IMR-90 (cell line): ENCODE measurements at regions not wholly inside any gene's neighbourhood (a gene's known extent, or its start where the extent isn't known, plus 50 kb on each side); places are given as distances from the start of the nearest gene placed in this dataset.

ENCODE experiments used
- ATAC-seq: fragments of 200-7000 bp; cut with Tn5 transposase; 2 replicates; pipeline ENCODE4 v1.9.1; 2020; ENCODE audit warnings: low read depth, mild to moderate bottlenecking, moderate library complexity
- BruUV-seq: library from RNA; stranded (reverse); fragments of 400-500 nt; replicated peaks from 2 replicates; lab custom pipeline; 2021; lab: Mats Ljungman, UMichigan
- CTCF ChIA-PET: fragments of 300-600 bp; formaldehyde crosslinking; extraction: SDS; loops from one replicate; lab custom pipeline; 2021; ENCODE audit warnings: antibody characterized with exemption; lab: Yijun Ruan, JAX
- POLR2A ChIA-PET: fragments of 300-600 bp; sonication (Branson Sonifier 250); formaldehyde crosslinking; loops from one replicate; lab custom pipeline; 2022; ENCODE audit warnings: antibody characterized with exemption; ENCODE audit not compliant: unreplicated experiment; lab: Charles Lee
- DNase-seq: peaks from one replicate; pipeline ENCODE4 v3.0.0; 2013
- H2AFZ ChIP-seq: replicated peaks from 2 replicates; pipeline ENCODE3; 2013; ENCODE audit warnings: low read length, mild to moderate bottlenecking; ENCODE audit not compliant: poor library complexity
- H2AK5ac ChIP-seq: 2 replicates; pipeline ENCODE4 v1.6.1; 2013; ENCODE audit warnings: low read depth, low read length, inconsistent platforms
- H2AK9ac ChIP-seq: replicated peaks from 2 replicates; pipeline ENCODE3; 2013; ENCODE audit warnings: mild to moderate bottlenecking, low read depth, low read length, moderate library complexity; ENCODE audit not compliant: poor library complexity
- H2BK120ac ChIP-seq: 2 replicates; pipeline ENCODE4 v1.6.1; 2013; ENCODE audit warnings: low read depth, low read length, inconsistent platforms
- H2BK15ac ChIP-seq: 3 replicates; pipeline ENCODE4 v1.6.1; 2013; ENCODE audit warnings: low read depth, low read length, inconsistent platforms
- H2BK20ac ChIP-seq: 2 replicates; pipeline ENCODE4 v1.6.1; 2013; ENCODE audit warnings: low read depth, mild to moderate bottlenecking, inconsistent platforms, low read length, moderate library complexity
- H2BK5ac ChIP-seq: 2 replicates; pipeline ENCODE4 v1.6.1; 2013; ENCODE audit warnings: mild to moderate bottlenecking, low read depth, low read length, inconsistent platforms; ENCODE audit not compliant: poor library complexity, severe bottlenecking
- H3K14ac ChIP-seq: replicated peaks from 2 replicates; pipeline ENCODE4 v1.6.1; 2013; ENCODE audit warnings: low read depth, low read length, inconsistent platforms
- H3K18ac ChIP-seq: 2 replicates; pipeline ENCODE4 v1.6.1; 2013; ENCODE audit warnings: low read depth, low read length, control low read depth
- H3K23ac ChIP-seq: 2 replicates; pipeline ENCODE4 v1.6.1; 2013; ENCODE audit warnings: low read depth, low read length, inconsistent platforms
- H3K27ac ChIP-seq: 2 replicates; pipeline ENCODE4 v1.5.1; 2013; ENCODE audit warnings: mild to moderate bottlenecking, control low read depth, low read length; ENCODE audit not compliant: insufficient read depth
- H3K27me3 ChIP-seq: 2 replicates; pipeline ENCODE4 v1.6.1; 2013; ENCODE audit warnings: low read length; ENCODE audit not compliant: control insufficient read depth, insufficient read depth
- H3K36me3 ChIP-seq: 2 replicates; pipeline ENCODE4 v1.6.1; 2013; ENCODE audit warnings: low read length, mixed read lengths; ENCODE audit not compliant: control insufficient read depth, insufficient read depth
- H3K4ac ChIP-seq: 2 replicates; pipeline ENCODE4 v1.6.1; 2013; ENCODE audit warnings: low read depth, low read length, inconsistent platforms
- H3K4me1 ChIP-seq: 2 replicates; pipeline ENCODE4 v1.6.1; 2013; ENCODE audit warnings: low read length, mixed read lengths; ENCODE audit not compliant: control insufficient read depth, insufficient read depth
- H3K4me2 ChIP-seq: 2 replicates; pipeline ENCODE4 v1.6.1; 2013; ENCODE audit warnings: low read depth, mild to moderate bottlenecking, control low read depth, low read length, moderate library complexity
- H3K4me3 ChIP-seq: 2 replicates; pipeline ENCODE4 v1.5.1; 2013; ENCODE audit warnings: low read depth, mild to moderate bottlenecking, control low read depth, low read length, moderate library complexity; ENCODE audit not compliant: insufficient read depth
- H3K56ac ChIP-seq: 2 replicates; pipeline ENCODE4 v1.6.1; 2013; ENCODE audit warnings: low read length, inconsistent platforms; ENCODE audit not compliant: insufficient read depth; ENCODE audit errors: extremely low read depth
- H3K79me1 ChIP-seq, 2 experiments: 2 replicates each; pipeline ENCODE4 v1.6.1; 2013; ENCODE audit warnings: low read length in 2 of 2, inconsistent platforms in 1 of 2, low read depth in 1 of 2
- H3K9ac ChIP-seq: 2 replicates; pipeline ENCODE4 v1.6.1; 2013; ENCODE audit warnings: low read depth, low read length, control low read depth
- H3K9me1 ChIP-seq: 2 replicates; pipeline ENCODE4 v1.6.1; 2013; ENCODE audit warnings: low read length, inconsistent platforms; ENCODE audit not compliant: insufficient read depth
- H3K9me3 ChIP-seq: 2 replicates; pipeline ENCODE4 v1.6.1; 2013; ENCODE audit warnings: low read length; ENCODE audit not compliant: control insufficient read depth, insufficient read depth
- H4K20me1 ChIP-seq: 2 replicates; pipeline ENCODE4 v1.6.1; 2013; ENCODE audit warnings: low read length, inconsistent platforms; ENCODE audit not compliant: insufficient read depth
- H4K5ac ChIP-seq: 2 replicates; pipeline ENCODE4 v1.6.1; 2013; ENCODE audit warnings: mild to moderate bottlenecking, low read depth, low read length, control low read depth
- H4K8ac ChIP-seq, 2 experiments: 2 replicates each; pipeline ENCODE4 v1.6.1; 2013; ENCODE audit warnings: low read depth in 2 of 2, low read length in 2 of 2, control low read depth in 1 of 2, inconsistent platforms in 1 of 2
- H4K91ac ChIP-seq: 2 replicates; pipeline ENCODE4 v1.6.1; 2013; ENCODE audit warnings: low read depth, low read length, inconsistent platforms; ENCODE audit not compliant: insufficient read depth
- BHLHE40 ChIP-seq: fragments of 150-350 bp; IDR thresholded peaks from 2 replicates; pipeline ENCODE4 v1.6.1; 2016; ENCODE audit warnings: mild to moderate bottlenecking, low read depth, low read length
- CEBPB ChIP-seq: IDR thresholded peaks from 2 replicates; pipeline ENCODE4 v1.6.1; 2012; ENCODE audit warnings: low read depth, low read length, improper control_type of control experiment
- CHD1 ChIP-seq: IDR thresholded peaks from 2 replicates; pipeline ENCODE4 v1.6.1; 2012; ENCODE audit warnings: low read depth, low read length, improper control_type of control experiment
- CTCF ChIP-seq: conservative IDR thresholded peaks from 2 replicates; pipeline ENCODE4 v1.5.1; 2012; ENCODE audit warnings: mild to moderate bottlenecking, low read depth, low read length, improper control_type of control experiment
- ELK1 ChIP-seq: fragments of 150-350 bp; IDR thresholded peaks from 2 replicates; pipeline ENCODE4 v1.6.1; 2016; ENCODE audit warnings: low read depth, mild to moderate bottlenecking, low read length, moderate library complexity, borderline replicate concordance
- FOS ChIP-seq: fragments of 150-350 bp; IDR thresholded peaks from 2 replicates; pipeline ENCODE4 v1.6.1; 2016; ENCODE audit warnings: low read depth, low read length
- MAFK ChIP-seq: IDR thresholded peaks from 2 replicates; pipeline ENCODE4 v1.6.1; 2012; ENCODE audit warnings: low read depth, low read length, improper control_type of control experiment
- MXI1 ChIP-seq: IDR thresholded peaks from 2 replicates; pipeline ENCODE4 v1.6.1; 2012; ENCODE audit warnings: low read depth, mild to moderate bottlenecking, low read length, moderate library complexity, borderline replicate concordance
- NFE2L2 ChIP-seq: fragments of 150-350 bp; IDR thresholded peaks from 2 replicates; pipeline ENCODE4 v1.6.1; 2016; ENCODE audit warnings: low read depth, mild to moderate bottlenecking, low read length
- POLR2A ChIP-seq: IDR thresholded peaks from 2 replicates; pipeline ENCODE4 v1.6.1; 2012; ENCODE audit warnings: mild to moderate bottlenecking, low read depth, low read length
- RAD21 ChIP-seq: IDR thresholded peaks from 2 replicates; pipeline ENCODE4 v1.6.1; 2012; ENCODE audit warnings: low read length, improper control_type of control experiment
- RCOR1 ChIP-seq: IDR thresholded peaks from 2 replicates; pipeline ENCODE4 v1.6.1; 2012; ENCODE audit warnings: mild to moderate bottlenecking, low read length, improper control_type of control experiment; ENCODE audit not compliant: insufficient replicate concordance
- RFX5 ChIP-seq: IDR thresholded peaks from 2 replicates; pipeline ENCODE4 v1.8.0; 2012; ENCODE audit warnings: low read depth, mild to moderate bottlenecking, low read length, moderate library complexity
- SMC3 ChIP-seq: fragments of 150-350 bp; IDR thresholded peaks from 2 replicates; pipeline ENCODE4 v1.6.1; 2016; ENCODE audit warnings: low read depth, mild to moderate bottlenecking, antibody characterized with exemption, low read length, moderate library complexity
- USF2 ChIP-seq: fragments of 150-350 bp; IDR thresholded peaks from 2 replicates; pipeline ENCODE4 v1.6.1; 2017; ENCODE audit warnings: mild to moderate bottlenecking, antibody characterized with exemption, low read length, low read depth
- WGBS, 2 experiments: methylation state at CpG; one replicate each; pipeline versions ENCODE4 v1.1.5 to v1.1.7; 2013; ENCODE audit warnings: missing lambda C conversion rate in 2 of 2; ENCODE audit not compliant: insufficient read length in 1 of 2; ENCODE audit errors: extremely low coverage in 2 of 2; 5-methylcytosine and 5-hydroxymethylcytosine counted together
- dilution Hi-C: fragments of 300-500 bp; cut with HindIII; formaldehyde crosslinking; loops from one replicate; pipeline ENCODE4 v1.14.3; 2018; ENCODE audit warnings: low sequenced_read_pairs; ENCODE audit not compliant: unreplicated experiment
- in situ Hi-C: fragments of 300-500 bp; cut with MboI; formaldehyde crosslinking; loops from 3 replicates; pipeline ENCODE4 v1.14.3; 2019; ENCODE audit warnings: low sequenced_read_pairs, inconsistent platforms, mixed read lengths
- intact Hi-C: fragments of 100-400 bp; cut with micrococcal nuclease; formaldehyde crosslinking; loops from 2 replicates; pipeline ENCODE4 v1.10.0; 2022

DNA sequence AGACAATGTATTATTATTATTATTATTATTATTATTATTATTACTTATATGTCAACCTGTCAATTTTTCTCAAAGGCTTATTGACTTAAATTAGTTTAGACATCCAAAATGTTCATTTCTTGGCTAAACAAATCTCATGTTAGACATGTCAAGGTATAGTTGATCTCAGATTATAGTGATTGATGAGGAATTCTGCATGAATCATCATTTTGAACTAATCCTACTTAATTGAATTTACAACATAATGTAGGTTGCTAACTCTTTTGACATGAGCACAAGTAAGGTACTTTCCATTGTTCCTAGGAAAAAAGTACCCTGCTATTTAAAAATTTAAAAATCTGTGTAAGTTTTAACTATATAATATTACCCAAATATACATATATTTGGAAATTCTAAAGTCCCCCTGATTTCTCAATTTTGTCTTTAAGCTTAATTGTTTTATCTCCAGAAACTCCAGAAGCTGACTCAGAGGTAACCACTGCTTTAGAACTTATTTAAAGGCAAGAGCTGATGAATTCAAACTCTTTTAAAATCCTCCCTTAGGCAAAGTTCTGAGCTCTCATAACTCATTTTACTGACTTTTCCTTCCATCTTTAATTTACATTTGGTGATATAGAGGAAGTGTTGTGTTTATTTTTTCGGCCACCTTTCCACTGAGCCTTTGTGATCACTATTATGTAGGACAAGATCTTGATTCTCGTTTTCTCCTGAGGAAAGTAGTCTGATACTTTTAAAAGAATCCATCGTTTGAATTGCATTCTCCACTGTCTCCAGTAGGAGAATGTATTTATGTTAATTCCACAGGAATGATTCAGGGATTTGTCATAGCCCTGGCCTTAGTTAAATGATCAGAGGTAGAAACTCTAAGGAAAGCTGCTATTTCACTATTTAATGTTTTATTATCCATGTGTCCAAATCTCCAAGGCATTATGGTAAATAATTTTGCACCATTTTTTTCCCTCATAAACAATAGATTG is 1304.5 kb downstream of the AACS start:
- H2AFZ ChIP-seq, result no peak overlapping the region
- no peak overlapping the region for H3K9ac ChIP-seq
- no peak for DNase-seq
- no peak for TF ChIP-seq CEBPB
- no peak for TF ChIP-seq FOS
- no peak for TF ChIP-seq RCOR1
- TF ChIP-seq SMC3, result no peak
- TF ChIP-seq RFX5, result no peak
- no peak for TF ChIP-seq CHD1
- no peak for TF ChIP-seq CTCF
- no peak for TF ChIP-seq USF2
- TF ChIP-seq RAD21, result no peak
- no peak for TF ChIP-seq ELK1
- TF ChIP-seq BHLHE40, result no peak
- no peak for TF ChIP-seq POLR2A
- TF ChIP-seq MXI1, result no peak
- no peak for TF ChIP-seq MAFK
- no peak for TF ChIP-seq NFE2L2
- no peak for ATAC-seq
- no peaks in the 10 kb centered on the region for H4K20me1 ChIP-seq
- dilution Hi-C loops (no loop called here), in situ Hi-C loops (no loop called here), intact Hi-C loops (no loop called here)
- no peak overlapping the region for H3K14ac ChIP-seq
- no peaks in the 10 kb centered on the region for H3K79me1 ChIP-seq
- no peak overlapping the region for H4K5ac ChIP-seq
- no peak overlapping the region for H3K23ac ChIP-seq
- no peak overlapping the region for H3K18ac ChIP-seq
- no peak overlapping the region for H3K56ac ChIP-seq
- no peak overlapping the region for H3K4ac ChIP-seq
- no peak overlapping the region for H2BK120ac ChIP-seq
- no peak overlapping the region for H2BK20ac ChIP-seq
- H3K4me1 ChIP-seq, result no peaks in the 10 kb centered on the region
- H3K27me3 ChIP-seq, result no peaks in the 10 kb centered on the region
- ChIA-PET CTCF (interaction anchor here (0.6 kb wide), 1 partner anchor 1245 kb away, joined by 3 read pairs; no protein-coding TSS in a partner anchor), POLR2A (no interaction called here)
- no peak overlapping the region for H2AK5ac ChIP-seq
- H3K4me3 ChIP-seq, result no peak overlapping the region
- no peak overlapping the region for H3K4me2 ChIP-seq
- no peak overlapping the region for H4K8ac ChIP-seq
- no peak overlapping the region for H2AK9ac ChIP-seq
- no peak overlapping the region for H2BK5ac ChIP-seq
- no peaks in the 10 kb centered on the region for H3K36me3 ChIP-seq
- H3K9me1 ChIP-seq, result no peaks in the 10 kb centered on the region
- H2BK15ac ChIP-seq, result no peak overlapping the region
- no CpG with 5 or more reads among the region's 3 CpGs for WGBS, 2 experiments
- peaks cover 8% of the 10 kb centered on the region; the same call in 1 of the 2 replicates for H3K9me3 ChIP-seq
- H4K91ac ChIP-seq, result no peak overlapping the region
- no peak overlapping the region for H3K27ac ChIP-seq
- BruUV-seq, result no TSS peak
